GM12878 (cell line): ENCODE measurements at regions not wholly inside any gene's neighbourhood (a gene's known extent, or its start where the extent isn't known, plus 50 kb on each side); places are given as distances from the start of the nearest gene placed in this dataset.

Source experiments
- ATAC-seq: fragments of 200-7000 bp; cut with Tn5 transposase; 3 replicates; pipeline ENCODE4 v1.9.1; 2020; ENCODE audit warnings: mild to moderate bottlenecking, moderate library complexity
- BruUV-seq: library from RNA; stranded (reverse); fragments of 400-500 nt; replicated peaks from 2 replicates; lab custom pipeline; 2021; lab: Mats Ljungman, UMichigan
- CTCF ChIA-PET: fragments of 300-600 bp; sonication (Branson Sonifier 250); formaldehyde crosslinking; extraction: SDS; loops from one replicate; lab custom pipeline; 2021; ENCODE audit warnings: inconsistent platforms; lab: Yijun Ruan, JAX
- POLR2A ChIA-PET: fragments of 350-600 bp; formaldehyde crosslinking; extraction: SDS; loops from one replicate; lab custom pipeline; 2021; ENCODE audit warnings: inconsistent platforms; lab: Charles Lee
- RAD21 ChIA-PET: fragments of 300-600 bp; sonication (Branson Sonifier 250); formaldehyde crosslinking; loops from one replicate; lab custom pipeline; 2023; ENCODE audit warnings: antibody characterized with exemption; ENCODE audit not compliant: unreplicated experiment; lab: Charles Lee
- SMC1A ChIA-PET: fragments of 300-600 bp; sonication (Branson Sonifier 250); formaldehyde crosslinking; loops from one replicate; lab custom pipeline; 2023; ENCODE audit not compliant: unreplicated experiment, uncharacterized antibody; lab: Charles Lee
- DNase-seq: peaks from one replicate; pipeline ENCODE4 v3.0.0-alpha.2; 2011; ENCODE audit warnings: low read depth, low spot score
- FAIRE-seq: peaks from 3 replicates; lab custom pipeline; 2011; peaks lifted over from hg19 to GRCh38; lab: Jason Lieb, UNC
- H2AFZ ChIP-seq: 2 replicates; pipeline ENCODE4 v1.6.0; 2011; ENCODE audit warnings: low read depth, low read length, control low read depth; ENCODE audit not compliant: control insufficient read depth
- H3K27ac ChIP-seq: 2 replicates; pipeline ENCODE4 v1.5.1; 2011; ENCODE audit warnings: control low read depth; ENCODE audit not compliant: control insufficient read depth, insufficient read depth
- H3K27me3 ChIP-seq, 2 experiments: replicated peaks in 1 of 2; 2 replicates each; pipeline versions ENCODE4 v1.6.0 to v1.6.1; 2011; ENCODE audit warnings: low read length in 1 of 2; ENCODE audit not compliant: control insufficient read depth in 2 of 2, insufficient read depth in 2 of 2
- H3K36me3 ChIP-seq, 2 experiments: 2 replicates each; pipeline ENCODE4 v1.5.1; 2011; ENCODE audit warnings: low read length in 1 of 2; ENCODE audit not compliant: control insufficient read depth in 2 of 2, insufficient read depth in 2 of 2
- H3K4me1 ChIP-seq: 2 replicates; pipeline ENCODE4 v1.6.1; 2011; ENCODE audit warnings: mild to moderate bottlenecking, low read length, moderate library complexity, mixed read lengths; ENCODE audit not compliant: control insufficient read depth, insufficient read depth
- H3K4me2 ChIP-seq: 2 replicates; pipeline ENCODE4 v1.6.0; 2011; ENCODE audit warnings: control low read depth; ENCODE audit not compliant: control insufficient read depth, insufficient read depth
- H3K4me3 ChIP-seq: fragments of 200-600 bp; sonication (generic); 2 replicates; pipeline ENCODE4 v1.5.1; 2016
- H3K79me2 ChIP-seq: 2 replicates; pipeline ENCODE4 v1.6.0; 2011; ENCODE audit warnings: low read length; ENCODE audit not compliant: control insufficient read depth, insufficient read depth
- H3K9ac ChIP-seq: 2 replicates; pipeline ENCODE4 v1.8.0; 2011; ENCODE audit warnings: low read length, control low read depth, mixed read lengths; ENCODE audit not compliant: control insufficient read depth, insufficient read depth
- H3K9me3 ChIP-seq: replicated peaks from 3 replicates; pipeline ENCODE4 v1.5.1; 2011; ENCODE audit warnings: mild to moderate bottlenecking, low read length; ENCODE audit not compliant: control insufficient read depth, insufficient read depth
- H4K20me1 ChIP-seq: 2 replicates; pipeline ENCODE4 v1.6.0; 2011; ENCODE audit not compliant: control insufficient read depth, insufficient read depth
- BACH1 ChIP-seq: fragments of 450-650 bp; IDR thresholded peaks from 2 replicates; pipeline ENCODE4 v1.6.1; 2017; ENCODE audit warnings: mild to moderate bottlenecking, borderline replicate concordance
- KDM1A ChIP-seq: fragments of 200-600 bp; sonication (generic); IDR thresholded peaks from 2 replicates; pipeline ENCODE4 v1.6.1; 2016; ENCODE audit warnings: borderline replicate concordance
- NRF1 ChIP-seq: conservative IDR thresholded peaks from 2 replicates; pipeline ENCODE4 v1.6.1; 2011; ENCODE audit warnings: mild to moderate bottlenecking, low read depth, low read length, improper control_type of control experiment
- SIX5 ChIP-seq: IDR thresholded peaks from 2 replicates; pipeline ENCODE4 v1.6.1; 2011; ENCODE audit warnings: mild to moderate bottlenecking, low read depth, low read length, moderate library complexity; ENCODE audit not compliant: severe bottlenecking
- SUPT20H ChIP-seq: IDR thresholded peaks from 2 replicates; pipeline ENCODE4 v1.6.1; 2011; ENCODE audit warnings: low read depth, mild to moderate bottlenecking, low read length, moderate library complexity, borderline replicate concordance; ENCODE audit not compliant: control insufficient read depth
- YY1 ChIP-seq: IDR thresholded peaks from 2 replicates; pipeline ENCODE4 v1.6.1; 2011; ENCODE audit warnings: low read depth, mild to moderate bottlenecking, low read length
- WGBS: methylation state at CpG from one replicate; pipeline ENCODE4 v1.1.6; 2016; ENCODE audit warnings: low lambda C conversion rate; ENCODE audit not compliant: insufficient replicate concordance, insufficient coverage; ENCODE audit errors: missing lambda C conversion rate; 5-methylcytosine and 5-hydroxymethylcytosine counted together
- in situ Hi-C: fragments of 300-500 bp; cut with MboI; formaldehyde crosslinking; loops from 9 replicates; pipeline ENCODE4 v1.14.3; 2018; ENCODE audit warnings: mixed read lengths
- intact Hi-C: fragments of 100-400 bp; cut with micrococcal nuclease; formaldehyde crosslinking; loops from one replicate; pipeline ENCODE4 v1.14.2; 2022; ENCODE audit not compliant: unreplicated experiment
- TF ChIP-seq, protein P1 (sequence below): IDR thresholded peaks from 2 replicates; pipeline ENCODE4 v1.6.1; 2011; ENCODE audit warnings: mild to moderate bottlenecking, low read depth, low read length, moderate library complexity; ENCODE audit not compliant: insufficient replicate concordance
- TF ChIP-seq, protein P2 (sequence below), 3 experiments: IDR thresholded peaks in 2 of 3; conservative IDR thresholded peaks in 1 of 3; 2 replicates each; pipeline ENCODE4 v1.5.1; 2011; ENCODE audit warnings: low read depth in 3 of 3, low read length in 3 of 3, mild to moderate bottlenecking in 3 of 3, control low read depth in 2 of 3, moderate library complexity in 2 of 3, inconsistent platforms in 1 of 3, mixed read lengths in 1 of 3; ENCODE audit not compliant: control insufficient read depth in 2 of 3, insufficient read depth in 1 of 3; ENCODE audit errors: extremely low read depth in 1 of 3

DNA sequence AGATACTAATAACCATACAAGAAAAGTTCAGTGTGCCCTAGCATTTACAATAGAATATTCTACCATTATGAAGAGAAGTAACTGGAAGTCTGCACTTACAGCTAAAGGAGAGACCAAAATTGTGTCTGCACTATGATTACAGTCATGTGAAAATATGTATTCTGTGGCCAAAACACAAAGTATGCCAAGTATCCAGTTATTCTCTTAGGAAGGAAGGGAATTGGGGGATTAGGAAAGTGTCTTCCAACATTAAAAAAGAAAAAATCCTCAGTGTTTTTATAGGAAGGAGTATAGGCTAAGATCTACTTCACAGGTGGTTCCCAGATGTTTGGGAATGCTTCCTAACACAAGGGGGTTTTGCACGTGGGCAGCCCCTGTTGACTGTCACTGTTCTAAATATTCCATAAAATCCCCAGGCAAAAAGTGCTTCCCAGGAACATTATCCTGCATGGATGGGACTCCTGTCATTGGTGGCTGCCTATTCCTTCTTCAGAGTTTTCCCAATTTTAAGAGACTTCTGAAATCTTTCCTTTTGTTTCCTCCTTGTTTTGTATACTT, 180.2 kb upstream of the KLHL29 start:
- TF ChIP-seq KDM1A, result no peak
- no peak for TF ChIP-seq SUPT20H
- TF ChIP-seq BACH1, result no peak
- no peak for TF ChIP-seq SIX5
- TF ChIP-seq YY1, result no peak
- no peak for TF ChIP-seq NRF1
- TF ChIP-seq, protein P1, sequence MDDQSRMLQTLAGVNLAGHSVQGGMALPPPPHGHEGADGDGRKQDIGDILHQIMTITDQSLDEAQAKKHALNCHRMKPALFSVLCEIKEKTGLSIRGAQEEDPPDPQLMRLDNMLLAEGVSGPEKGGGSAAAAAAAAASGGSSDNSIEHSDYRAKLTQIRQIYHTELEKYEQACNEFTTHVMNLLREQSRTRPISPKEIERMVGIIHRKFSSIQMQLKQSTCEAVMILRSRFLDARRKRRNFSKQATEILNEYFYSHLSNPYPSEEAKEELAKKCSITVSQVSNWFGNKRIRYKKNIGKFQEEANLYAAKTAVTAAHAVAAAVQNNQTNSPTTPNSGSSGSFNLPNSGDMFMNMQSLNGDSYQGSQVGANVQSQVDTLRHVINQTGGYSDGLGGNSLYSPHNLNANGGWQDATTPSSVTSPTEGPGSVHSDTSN, result no peak
- TF ChIP-seq, protein P2, sequence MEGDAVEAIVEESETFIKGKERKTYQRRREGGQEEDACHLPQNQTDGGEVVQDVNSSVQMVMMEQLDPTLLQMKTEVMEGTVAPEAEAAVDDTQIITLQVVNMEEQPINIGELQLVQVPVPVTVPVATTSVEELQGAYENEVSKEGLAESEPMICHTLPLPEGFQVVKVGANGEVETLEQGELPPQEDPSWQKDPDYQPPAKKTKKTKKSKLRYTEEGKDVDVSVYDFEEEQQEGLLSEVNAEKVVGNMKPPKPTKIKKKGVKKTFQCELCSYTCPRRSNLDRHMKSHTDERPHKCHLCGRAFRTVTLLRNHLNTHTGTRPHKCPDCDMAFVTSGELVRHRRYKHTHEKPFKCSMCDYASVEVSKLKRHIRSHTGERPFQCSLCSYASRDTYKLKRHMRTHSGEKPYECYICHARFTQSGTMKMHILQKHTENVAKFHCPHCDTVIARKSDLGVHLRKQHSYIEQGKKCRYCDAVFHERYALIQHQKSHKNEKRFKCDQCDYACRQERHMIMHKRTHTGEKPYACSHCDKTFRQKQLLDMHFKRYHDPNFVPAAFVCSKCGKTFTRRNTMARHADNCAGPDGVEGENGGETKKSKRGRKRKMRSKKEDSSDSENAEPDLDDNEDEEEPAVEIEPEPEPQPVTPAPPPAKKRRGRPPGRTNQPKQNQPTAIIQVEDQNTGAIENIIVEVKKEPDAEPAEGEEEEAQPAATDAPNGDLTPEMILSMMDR (IDR thresholded peaks at IDR 0.05 in 2 of 3, conservative IDR thresholded peaks at IDR 0.05 in 1 of 3; ENCODE audit: control insufficient read depth in 2 of 3, extremely low read depth in 1 of 3, insufficient read depth in 1 of 3, low read depth in 3 of 3, low read length in 3 of 3), result no peak
- intact Hi-C loops, result no loop called here
- BruUV-seq, result no TSS peak
- Histone ChIP-seq H2AFZ (no peak overlapping the region), H3K4me1 (no peaks in the 10 kb centered on the region), H3K9ac (no peak overlapping the region), H3K9me3 (no peaks in the 10 kb centered on the region), H4K20me1 (peaks cover 2% of the 10 kb centered on the region; the same call in 1 of the 2 replicates), H3K79me2 (no peaks in the 10 kb centered on the region), H3K27ac (no peak overlapping the region), H3K4me2 (no peak overlapping the region), H3K27me3 (no peaks in the 10 kb centered on the region), H3K36me3 (no peaks in the 10 kb centered on the region), H3K4me3 (no peak overlapping the region)
- ChIA-PET POLR2A (no interaction called here), CTCF (interaction anchor here (1.1 kb wide), 1 partner anchor 301 kb away, joined by 3 read pairs; no protein-coding TSS in a partner anchor), SMC1A (no interaction called here), RAD21 (no interaction called here)
- in situ Hi-C loops, result no loop called here
- WGBS, result 7% methylated on average over 1 of the region's 1 CpG
- FAIRE-seq (no peak), ATAC-seq (no peak), DNase-seq (no peak)
